GM21717 (cell line): ENCODE measurements at regions not wholly inside any gene's neighbourhood (a gene's known extent, or its start where the extent isn't known, plus 50 kb on each side); places are given as distances from the start of the nearest gene placed in this dataset.
"Not testable (repeated sequence)": the region's sequence is repeated elsewhere in the genome, so short reads cannot be mapped to it uniquely, and the experiment has no call there.

ENCODE experiments used
- ATAC-seq: cut with Tn5 transposase; IDR thresholded peaks from one replicate; pipeline ENCODE4 v1.9.1; 2021; ENCODE audit warnings: mild to moderate bottlenecking, moderate library complexity; ENCODE audit not compliant: unreplicated experiment

- ATAC-seq, result not testable (repeated sequence)
These were observed 305.6 kb downstream of the ANKRD30BL start for GRCh38 chr2:131856202-131856601.

GRCh38 chr2:131858197-131858596 is 303.6 kb downstream of the ANKRD30BL start:
- ATAC-seq, result not testable (repeated sequence)
